Heart right ventricle (tissue), 16 donors: ENCODE measurements at regions not wholly inside any gene's neighbourhood (a gene's known extent, or its start where the extent isn't known, plus 50 kb on each side); places are given as distances from the start of the nearest gene placed in this dataset.

Experiments
- ATAC-seq, 8 donors: fragments of 200-7000 bp; cut with Tn5 transposase; one replicate each; pipeline ENCODE4 v1.9.1; 2020; ENCODE audit warnings: mild to moderate bottlenecking in 8 of 8, moderate library complexity in 8 of 8, moderate number of reproducible peaks in 1 of 8
- DNase-seq, 2 donors: peaks; one replicate each; pipeline ENCODE4 v3.0.0-alpha.2; 2020
- H3K27ac ChIP-seq, 10 donors: fragments of 200-600 bp; sonication (generic) in 2 of 10; one replicate each; pipeline versions ENCODE4 v1.5.0 to v1.8.0; 2020 to 2022; ENCODE audit warnings: mild to moderate bottlenecking in 3 of 10
- H3K27me3 ChIP-seq, 7 donors: fragments of 200-600 bp; one replicate each; pipeline ENCODE4 v1.8.0; 2021 to 2022; ENCODE audit warnings: mild to moderate bottlenecking in 2 of 7
- H3K36me3 ChIP-seq, 9 donors: fragments of 200-600 bp; sonication (generic) in 1 of 9; one replicate each; pipeline versions ENCODE4 v1.5.0 to v1.8.0; 2020 to 2022; ENCODE audit warnings: mild to moderate bottlenecking in 2 of 9
- H3K4me1 ChIP-seq, 9 donors: fragments of 200-600 bp; sonication (generic) in 1 of 9; one replicate each; pipeline versions ENCODE4 v1.5.0 to v1.8.0; 2020 to 2022; ENCODE audit warnings: mild to moderate bottlenecking in 4 of 9
- H3K4me3 ChIP-seq, 10 donors: fragments of 200-600 bp; sonication (generic) in 2 of 10; one replicate each; pipeline versions ENCODE4 v1.5.0 to v1.8.0; 2020 to 2022; ENCODE audit warnings: mild to moderate bottlenecking in 7 of 10, moderate library complexity in 2 of 10
- H3K9me3 ChIP-seq, 11 donors: fragments of 200-600 bp in 10 of 11; sonication (generic) in 2 of 11; one replicate each; pipeline versions ENCODE4 v1.5.0 to v1.8.0; 2013 to 2022; ENCODE audit warnings: mild to moderate bottlenecking in 2 of 11, control low read depth in 1 of 11, moderate library complexity in 1 of 11
- WGBS, 2 donors: extraction: QIAGEN DNeasy Blood & Tissue Kit; methylation state at CpG; one replicate each; pipeline ENCODE4 v1.1.7; 2013; ENCODE audit warnings: inconsistent platforms in 1 of 2; 5-methylcytosine and 5-hydroxymethylcytosine counted together
- intact Hi-C, 10 donors: fragments of 100-400 bp; cut with DNase I; formaldehyde crosslinking; loops; one replicate each; pipeline versions ENCODE4 v1.11.1 to v1.14.2; 2022
- TF ChIP-seq, protein P1 (sequence below), 9 donors: fragments of 200-600 bp; sonication (generic) in 2 of 9; IDR thresholded peaks; one replicate each; pipeline versions ENCODE4 v1.5.0 to v1.8.0; 2021 to 2022; ENCODE audit warnings: antibody characterized with exemption in 9 of 9, mild to moderate bottlenecking in 5 of 9, moderate library complexity in 1 of 9
- donor health status: Arrhythmogenic right ventricular cardiomyopathy.
- donor health status: ischemic (EF 13 %, LVEDD 7.1; RV severe dilation, severe dysfunction).
- donor health status: healthy with polysubstance abuse.
- donor health status: DM: no; HTN: yes; CAD: no.
- donor health status: DM: no; HTN: no; CAD: no.
- donor health status: ischemic (EF 25% LVEDD 6.9; RV normal size, moderate dysfunction).
- donor health status: ischemic (EF 25% LVEDD 5.7; RV mildly dilated, moderate dysfunction).
- donor health status: healthy.
- donor health status: DM: yes; HTN: yes; CAD: no.
- donor health status: Ischemic cardiomyopathy.
- donor health status: ischemic (EF 35%, LVEDD 5.7; RV mildly dilated, moderate dysfunction).
- donor health status: nonischemic (EF 11% LVEDD 7.7; RV severe dilation, severe dysfunction).
- donor health status: DM: yes; HTN: yes; CAD: no.
- donor health status: PGD.
- donor health status: ischemic (EF 29% LVEDD 5.4; RV normal size, mild dysfunction).
- donor health status: nonischemic (EF 23%, LVEDD 6.1; RV moderate dilation, normal function).

DNA sequence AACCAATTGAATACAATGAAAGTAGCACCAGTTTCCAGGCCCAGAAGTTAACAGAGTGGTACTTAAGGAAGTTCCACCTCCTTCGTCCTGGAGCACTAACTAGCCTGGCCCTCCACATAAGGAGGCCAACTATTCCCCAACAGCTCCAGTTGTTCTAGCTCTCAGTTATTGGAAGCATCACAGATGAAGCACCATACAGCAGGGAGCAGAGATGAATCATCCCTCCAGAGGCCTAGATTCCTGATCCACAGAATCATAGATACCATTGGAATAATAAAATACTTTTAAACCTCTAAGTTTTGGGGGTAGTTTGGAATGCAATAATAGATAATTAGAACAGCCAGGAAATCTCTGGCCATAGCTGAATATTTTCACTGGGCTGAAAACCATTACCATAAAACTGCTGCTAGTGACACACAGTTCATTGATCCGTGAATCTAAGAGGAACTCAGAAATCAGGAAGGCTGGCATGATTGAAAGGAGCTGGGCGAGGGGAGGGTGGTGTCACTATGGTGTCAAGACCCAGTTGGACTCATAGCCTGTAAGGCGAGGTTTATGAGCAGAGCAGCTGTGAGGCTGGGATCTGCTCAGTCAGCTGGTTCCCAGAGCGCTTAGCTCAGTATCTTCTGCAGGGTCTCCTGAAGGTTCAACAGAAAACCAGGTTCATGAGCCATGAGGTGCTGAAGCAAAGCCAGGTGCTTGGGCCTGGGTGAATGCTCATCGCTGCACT, 371.4 kb upstream of the TMTC1 start:
- TF ChIP-seq, protein P1, sequence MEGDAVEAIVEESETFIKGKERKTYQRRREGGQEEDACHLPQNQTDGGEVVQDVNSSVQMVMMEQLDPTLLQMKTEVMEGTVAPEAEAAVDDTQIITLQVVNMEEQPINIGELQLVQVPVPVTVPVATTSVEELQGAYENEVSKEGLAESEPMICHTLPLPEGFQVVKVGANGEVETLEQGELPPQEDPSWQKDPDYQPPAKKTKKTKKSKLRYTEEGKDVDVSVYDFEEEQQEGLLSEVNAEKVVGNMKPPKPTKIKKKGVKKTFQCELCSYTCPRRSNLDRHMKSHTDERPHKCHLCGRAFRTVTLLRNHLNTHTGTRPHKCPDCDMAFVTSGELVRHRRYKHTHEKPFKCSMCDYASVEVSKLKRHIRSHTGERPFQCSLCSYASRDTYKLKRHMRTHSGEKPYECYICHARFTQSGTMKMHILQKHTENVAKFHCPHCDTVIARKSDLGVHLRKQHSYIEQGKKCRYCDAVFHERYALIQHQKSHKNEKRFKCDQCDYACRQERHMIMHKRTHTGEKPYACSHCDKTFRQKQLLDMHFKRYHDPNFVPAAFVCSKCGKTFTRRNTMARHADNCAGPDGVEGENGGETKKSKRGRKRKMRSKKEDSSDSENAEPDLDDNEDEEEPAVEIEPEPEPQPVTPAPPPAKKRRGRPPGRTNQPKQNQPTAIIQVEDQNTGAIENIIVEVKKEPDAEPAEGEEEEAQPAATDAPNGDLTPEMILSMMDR (IDR thresholded peaks at IDR 0.05): no peak
- H3K4me3 ChIP-seq: no peak overlapping the region
- no peak overlapping the region for H3K27ac ChIP-seq
- DNase-seq (no peak), ATAC-seq (no peak)
- intact Hi-C loops: no loop called here
- 84 to 89% methylated on average over 6 of the region's 6 CpGs for WGBS, 2 donors
- peaks cover 0 to 18% (median 0%) of the 10 kb centered on the region in 11 donors for H3K9me3 ChIP-seq
- no peaks in the 10 kb centered on the region for H3K4me1 ChIP-seq
- H3K36me3 ChIP-seq: no peaks in the 10 kb centered on the region
- no peaks in the 10 kb centered on the region for H3K27me3 ChIP-seq

DNA sequence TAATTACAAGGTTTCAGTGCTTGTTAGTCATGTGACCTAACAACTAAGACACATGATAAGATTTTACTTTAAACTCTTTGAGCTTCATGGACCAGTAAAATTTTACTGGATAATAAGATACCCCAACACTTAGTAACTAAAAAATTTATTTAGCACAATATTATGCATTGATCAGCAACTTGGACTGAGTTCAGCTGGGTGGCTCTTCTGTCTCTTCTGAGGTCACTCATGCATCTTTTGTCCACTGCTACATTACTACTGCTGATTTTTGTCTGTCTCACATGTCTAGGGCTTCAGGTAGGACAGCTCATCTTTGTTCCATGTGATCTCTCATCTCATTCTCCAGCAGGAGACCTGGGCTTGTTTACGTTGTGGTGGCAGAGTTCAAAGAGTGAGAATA, 370.2 kb upstream of the TMTC1 start:
- 87 to 98% methylated on average over 1 of the region's 1 CpG for WGBS, 2 donors
- no peak for ATAC-seq
- no peak overlapping the region for H3K27ac ChIP-seq
- DNase-seq: no peak
- H3K9me3 ChIP-seq: peaks cover 0 to 15% (median 0%) of the 10 kb centered on the region in 11 donors
- no peaks in the 10 kb centered on the region for H3K36me3 ChIP-seq
- intact Hi-C loops: no loop called here
- H3K27me3 ChIP-seq: no peaks in the 10 kb centered on the region
- TF ChIP-seq, protein P1 (IDR thresholded peaks at IDR 0.05): no peak
- H3K4me3 ChIP-seq: no peak overlapping the region
- no peaks in the 10 kb centered on the region for H3K4me1 ChIP-seq

DNA sequence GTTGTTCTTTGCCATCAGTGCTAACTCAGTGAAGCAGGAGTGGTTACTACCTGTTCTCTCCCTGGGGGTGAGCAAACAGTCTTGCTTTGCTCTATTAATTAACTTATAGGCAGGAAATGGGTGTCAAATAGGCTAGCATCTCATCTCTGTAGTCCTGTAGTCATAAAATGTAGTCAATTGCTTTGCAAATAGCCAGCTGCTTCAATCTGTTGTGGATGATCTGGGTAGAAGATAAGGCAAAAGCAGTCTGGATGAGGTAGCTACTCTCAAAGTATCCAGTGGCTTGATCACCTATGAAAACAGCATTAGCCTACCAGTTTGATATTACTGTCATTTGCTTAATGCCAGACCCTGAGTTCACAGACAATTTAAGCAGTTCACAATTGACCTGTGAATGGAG, 369.0 kb upstream of the TMTC1 start:
- Histone ChIP-seq H3K9me3 (peaks cover 0 to 15% (median 0%) of the 10 kb centered on the region in 11 donors), H3K27me3 (no peaks in the 10 kb centered on the region), H3K36me3 (no peaks in the 10 kb centered on the region), H3K27ac (no peak overlapping the region), H3K4me3 (no peak overlapping the region), H3K4me1 (no peaks in the 10 kb centered on the region)
- TF ChIP-seq, protein P1 (IDR thresholded peaks at IDR 0.05): no peak
- intact Hi-C loops: no loop called here
- no peak for DNase-seq
- ATAC-seq: no peak

DNA sequence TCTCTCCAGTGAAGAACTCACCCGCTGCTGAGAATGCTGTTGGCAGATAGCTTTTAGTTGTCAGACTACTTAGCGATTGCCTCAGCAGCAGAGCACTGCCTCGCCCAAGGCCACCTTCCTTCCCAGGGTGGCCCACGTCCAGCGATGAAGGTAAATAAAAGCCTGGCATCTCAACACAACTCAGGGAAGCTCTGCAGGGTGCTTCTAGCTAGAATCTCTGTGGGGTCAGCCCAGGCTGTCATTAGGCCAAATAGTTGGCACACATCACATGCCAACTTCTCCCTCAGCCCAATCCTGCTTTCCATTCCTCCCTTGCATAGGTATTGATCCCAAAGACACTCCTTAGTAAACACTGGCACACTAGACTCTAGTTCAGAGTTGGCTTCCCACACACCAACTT, 368.1 kb upstream of the TMTC1 start:
- DNase-seq: no peak
- TF ChIP-seq, protein P1 (IDR thresholded peaks at IDR 0.05): no peak
- WGBS, 2 donors: 70 to 75% methylated on average over 5 of the region's 5 CpGs
- no peak overlapping the region for H3K4me3 ChIP-seq
- intact Hi-C loops: no loop called here
- H3K4me1 ChIP-seq: no peaks in the 10 kb centered on the region
- no peaks in the 10 kb centered on the region for H3K36me3 ChIP-seq
- peaks cover 0 to 15% (median 0%) of the 10 kb centered on the region in 11 donors for H3K9me3 ChIP-seq
- no peak overlapping the region for H3K27ac ChIP-seq
- H3K27me3 ChIP-seq: no peaks in the 10 kb centered on the region
- ATAC-seq: no peak
